Stimulated activated CD8-positive, alpha-beta memory T cell treated with anti-CD3 and anti-CD28 coated beads, Interleukin-2, amount 100 ng/mL, for 48 hours (primary cell): ENCODE measurements at regions not wholly inside any gene's neighbourhood (a gene's known extent, or its start where the extent isn't known, plus 50 kb on each side); places are given as distances from the start of the nearest gene placed in this dataset.

ENCODE experiments used
- DNase-seq, 2 donors: peaks; one replicate each; pipeline ENCODE4 v3.0.0-alpha.2; 2020; ENCODE audit warnings: low read depth in 2 of 2

DNA sequence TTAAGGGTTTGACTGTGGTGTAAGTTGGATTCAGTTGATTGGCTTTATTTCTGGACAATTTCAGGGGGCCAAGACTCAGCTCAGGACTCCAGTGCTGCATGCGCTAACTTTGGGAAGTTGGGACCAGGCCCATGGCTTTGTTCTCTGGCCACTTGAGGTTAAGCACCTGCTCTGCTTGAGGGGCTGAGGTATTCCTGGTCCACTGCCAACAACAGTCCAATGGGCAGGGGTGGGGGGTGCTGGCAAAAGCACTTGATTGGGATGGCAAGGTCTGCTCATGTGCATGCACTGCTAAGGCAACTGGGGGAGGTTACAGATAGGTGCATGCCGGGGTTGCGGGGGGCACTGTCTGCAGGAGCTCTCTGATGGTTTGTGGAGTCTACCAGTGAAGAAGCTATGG is 52.6 kb upstream of the ASB17 start:
- no peak for DNase-seq

GRCh38 chr1:75985827-75986226 is 53.6 kb upstream of the ASB17 start:
- DNase-seq, result no peak

- DNase-seq, result no peak
These were observed 54.3 kb upstream of the ASB17 start for GRCh38 chr1:75986478-75986877.

GRCh38 chr1:75989121-75989520 is 56.9 kb upstream of the ASB17 start:
- no peak for DNase-seq

GRCh38 chr1:75990686-75991085 is 58.5 kb upstream of the ASB17 start:
- DNase-seq, result no peak

DNA sequence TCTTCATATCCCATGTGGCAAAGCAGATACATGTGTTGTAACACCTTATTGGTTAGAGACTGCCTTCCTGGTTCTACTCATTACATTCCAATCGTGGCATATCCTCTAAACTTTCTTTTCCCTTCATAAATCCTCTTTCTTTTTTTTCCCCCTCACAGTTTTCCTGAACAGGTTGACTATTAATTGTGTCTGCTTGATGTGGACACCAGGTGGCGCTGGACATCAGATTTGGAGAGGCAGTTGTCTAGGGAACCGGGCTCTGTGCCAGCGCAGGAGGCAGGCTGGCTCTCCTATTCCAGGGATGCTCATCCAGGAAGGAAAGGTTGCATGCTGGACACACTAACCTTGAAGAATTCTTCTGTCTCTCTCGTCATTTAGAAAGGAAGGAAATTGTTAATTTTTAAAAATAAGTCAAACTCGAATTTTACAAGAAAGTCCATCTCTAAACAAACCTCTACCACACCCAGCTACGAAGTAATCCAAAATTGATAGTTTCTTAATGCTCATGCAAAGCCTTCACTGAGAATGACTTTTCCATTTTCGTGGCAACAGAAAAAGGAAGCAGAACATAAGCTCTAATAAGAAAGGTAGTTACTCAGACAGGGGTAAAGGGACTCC is 59.4 kb upstream of the ASB17 start:
- peak; percentile 42 to 56 for DNase-seq

DNA sequence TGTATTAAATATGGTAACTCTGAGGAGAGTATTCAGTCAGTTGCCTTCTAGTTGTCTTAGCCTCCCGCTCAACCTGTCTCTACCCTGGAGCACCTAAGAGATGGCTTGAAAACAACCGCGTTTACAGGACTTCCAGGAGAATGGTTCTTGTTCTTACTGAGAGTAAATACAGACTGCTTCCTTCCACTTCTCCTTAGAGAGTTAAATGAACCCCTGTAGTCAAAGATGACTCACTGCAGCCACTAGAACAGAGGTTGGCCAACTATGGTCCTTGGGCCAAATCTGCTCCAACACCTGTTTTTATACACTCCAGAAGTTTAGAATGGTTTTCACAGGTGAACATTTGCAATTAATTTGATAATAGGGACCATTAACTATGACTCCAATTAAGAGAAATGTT is 60.1 kb upstream of the ASB17 start:
- DNase-seq, result no peak

DNA sequence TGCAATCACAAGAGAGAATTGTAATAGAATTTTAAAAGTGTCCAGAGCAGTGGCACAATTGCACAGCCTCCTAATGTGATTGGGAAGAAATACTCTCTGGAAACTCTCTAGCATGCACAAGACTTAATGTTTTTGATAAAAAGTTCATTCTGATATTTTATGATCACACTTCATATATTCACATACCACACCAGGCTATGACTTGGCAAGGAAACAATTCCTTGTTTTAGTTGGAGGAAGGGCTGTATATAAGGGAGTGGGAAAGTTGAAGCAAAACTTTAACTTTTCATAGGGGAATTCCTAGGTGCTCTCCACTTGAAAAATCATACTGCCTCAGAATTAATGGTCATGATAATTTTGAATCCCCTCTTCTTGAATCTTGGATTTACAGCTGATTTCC is 61.5 kb upstream of the ASB17 start:
- DNase-seq, result no peak

GRCh38 chr1:75996196-75996595 is 64.0 kb upstream of the ASB17 start:
- no peak for DNase-seq

DNA sequence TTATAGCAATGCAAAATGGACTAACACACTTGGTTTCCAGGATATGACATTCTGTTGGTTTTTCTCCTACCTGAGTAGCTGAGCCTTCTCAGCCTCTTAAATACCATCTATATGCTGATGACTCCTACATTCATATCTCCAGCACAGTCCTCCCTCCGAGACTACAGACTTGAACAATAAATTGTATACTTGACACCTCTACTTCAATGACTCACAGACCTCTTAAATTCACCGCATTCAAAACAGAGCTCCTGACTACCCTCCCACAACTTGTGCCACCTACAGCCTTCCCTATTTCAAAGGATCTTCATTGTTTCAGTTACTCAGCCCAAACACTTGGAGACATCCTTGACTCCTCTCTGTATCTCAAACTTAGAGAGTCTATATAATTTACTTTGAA is 66.8 kb upstream of the ASB17 start:
- DNase-seq, result no peak

GRCh38 chr1:76003946-76004345 is 70.6 kb upstream of the ST6GALNAC3 start:
- DNase-seq, result no peak

GRCh38 chr1:76005765-76006164 is 68.8 kb upstream of the ST6GALNAC3 start:
- no peak for DNase-seq

DNA sequence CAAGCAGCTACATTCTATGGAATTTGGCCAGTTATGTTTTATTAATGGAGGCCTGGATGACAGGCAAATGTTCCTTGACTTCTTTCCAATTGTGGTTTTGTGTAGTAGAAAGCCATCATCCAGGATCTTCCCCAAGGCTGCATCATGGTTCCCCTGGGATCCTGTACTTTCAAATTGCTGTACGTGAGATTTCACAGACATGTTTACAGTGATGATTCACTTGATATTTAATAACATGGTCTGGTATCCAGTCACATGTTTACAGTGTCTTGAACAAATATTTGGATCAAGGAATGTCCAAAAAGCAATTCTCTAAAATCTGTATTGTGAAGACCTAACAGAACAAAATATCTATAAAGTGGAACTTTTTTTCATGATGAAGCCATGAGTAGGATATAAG is 68.3 kb upstream of the ST6GALNAC3 start:
- no peak for DNase-seq

DNA sequence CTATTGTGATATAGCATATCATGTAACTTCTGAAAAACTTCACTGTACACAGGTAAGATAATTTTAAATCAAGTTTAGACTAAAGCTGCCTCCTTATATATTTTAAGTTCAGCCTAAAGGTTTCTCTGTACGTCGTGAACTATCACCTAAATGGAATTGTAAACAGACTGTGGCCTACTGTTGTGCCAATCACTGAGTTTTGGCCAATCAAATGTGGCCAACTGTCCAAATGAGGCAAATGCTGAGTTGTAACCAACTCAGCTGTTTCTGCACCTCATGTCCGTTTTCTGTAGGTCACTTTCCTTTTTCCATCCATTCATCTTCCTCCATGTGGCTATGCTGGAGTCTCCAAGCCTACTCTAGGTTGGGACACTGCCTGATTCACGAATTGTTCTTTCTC is 63.7 kb upstream of the ST6GALNAC3 start:
- no peak for DNase-seq

GRCh38 chr1:76012341-76013205 is 62.0 kb upstream of the ST6GALNAC3 start:
- no peak for DNase-seq

GRCh38 chr1:76013206-76013581 is 61.4 kb upstream of the ST6GALNAC3 start:
- no peak for DNase-seq

DNA sequence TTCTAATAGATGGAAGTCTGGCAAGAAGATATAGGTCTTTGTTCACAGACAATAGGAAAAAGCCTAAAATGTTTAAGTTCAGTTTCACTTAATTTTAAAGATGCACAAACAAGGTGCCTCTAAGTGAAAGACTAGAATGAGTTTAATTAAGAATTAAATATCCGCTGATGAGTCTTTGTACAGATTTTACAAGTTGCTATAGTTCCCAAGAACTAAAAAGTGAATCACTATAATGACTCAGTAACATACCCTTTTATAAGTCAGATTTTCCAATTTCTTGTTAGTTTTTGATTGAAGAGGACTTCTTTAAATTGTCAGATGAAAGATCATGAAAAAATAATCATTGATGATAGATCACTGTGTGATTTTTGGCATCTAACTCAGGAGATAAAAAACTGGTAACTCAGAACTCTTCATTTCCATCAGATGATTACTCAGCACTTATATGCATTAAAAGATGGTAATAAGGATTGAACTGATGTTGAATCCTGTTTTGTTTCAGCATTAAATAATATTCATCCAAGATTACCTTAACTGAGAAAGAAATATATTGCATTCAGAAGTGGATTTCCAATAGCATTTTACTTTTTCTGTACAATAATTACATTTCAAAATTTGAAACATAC is 59.0 kb upstream of the ST6GALNAC3 start:
- DNase-seq, result no peak

GRCh38 chr1:76018045-76018444 is 56.5 kb upstream of the ST6GALNAC3 start:
- no peak for DNase-seq

DNA sequence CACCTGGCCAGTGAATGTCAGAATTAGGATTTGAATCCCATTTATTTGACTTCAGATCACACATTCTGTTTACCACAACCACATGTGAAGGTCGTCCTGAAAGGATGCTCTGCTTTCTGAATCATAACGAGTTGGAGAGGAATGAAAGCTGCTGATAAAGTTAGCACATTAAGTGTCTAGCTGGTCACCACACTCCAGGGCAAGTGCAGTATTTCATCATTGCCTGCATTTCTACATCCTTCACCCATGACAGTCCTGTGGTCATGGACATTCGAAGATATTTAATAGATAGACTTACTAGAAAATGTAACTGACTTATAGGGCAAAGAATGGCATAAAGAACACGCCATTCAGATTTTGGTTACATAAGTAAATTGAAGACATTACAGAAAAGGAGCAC is 52.7 kb upstream of the ST6GALNAC3 start:
- DNase-seq, result no peak

DNA sequence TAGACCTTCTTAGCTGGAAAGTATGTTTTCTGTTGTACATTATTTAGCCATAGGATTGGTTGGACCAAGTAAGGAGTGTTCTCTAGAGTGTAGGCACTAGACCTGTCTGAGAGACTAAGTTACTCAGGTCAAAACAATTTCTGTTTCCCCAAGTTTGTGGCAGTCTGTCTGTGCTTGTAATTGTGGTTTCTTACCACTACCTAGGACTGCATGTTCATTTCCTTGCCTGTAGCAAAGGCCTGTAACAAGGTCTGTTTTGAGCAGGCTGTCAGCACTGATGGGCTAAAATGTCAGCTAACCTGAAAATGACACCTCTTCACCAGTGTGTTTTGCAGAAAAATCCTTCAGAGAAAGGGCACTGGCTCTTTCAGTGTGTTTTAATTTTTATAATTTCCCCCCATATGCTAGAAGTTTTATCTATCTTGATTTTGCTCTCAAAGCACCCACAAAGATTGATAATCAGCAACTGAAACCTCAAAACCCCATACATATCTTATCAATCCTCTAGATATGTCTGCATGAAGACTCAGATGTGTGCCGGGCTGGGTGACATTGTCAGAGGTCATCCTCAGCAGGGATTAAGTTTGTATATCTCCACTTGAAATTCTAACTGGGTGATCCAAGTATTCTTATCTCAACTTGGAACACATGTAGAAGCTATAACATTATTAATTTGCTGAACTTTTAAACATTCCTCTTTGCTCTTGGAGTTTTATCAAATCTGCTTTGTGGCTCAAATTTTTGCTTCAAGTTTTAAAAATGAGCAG is 50.7 kb upstream of the ST6GALNAC3 start:
- no peak for DNase-seq
